ACC112 (cell line): ENCODE measurements at regions not wholly inside any gene's neighbourhood (a gene's known extent, or its start where the extent isn't known, plus 50 kb on each side); places are given as distances from the start of the nearest gene placed in this dataset.
A peak's percentile ranks its signal among the peaks of the same experiment; 100 is the strongest.

ENCODE experiments used
- H2AFZ ChIP-seq: fragments of 200-600 bp; sonication (generic); one replicate; pipeline ENCODE4 v1.6.0; 2017; ENCODE audit warnings: antibody characterized with exemption, low read length; ENCODE audit not compliant: unreplicated experiment
- H3K27ac ChIP-seq: fragments of 200-600 bp; sonication (generic); 2 replicates; pipeline ENCODE4 v1.5.1; 2014; ENCODE audit warnings: low read depth, mild to moderate bottlenecking, antibody characterized with exemption, low read length, moderate library complexity
- H3K27me3 ChIP-seq: fragments of 200-600 bp; sonication (generic); 2 replicates; pipeline ENCODE4 v1.6.1; 2014; ENCODE audit warnings: mild to moderate bottlenecking, antibody characterized with exemption, low read length, moderate library complexity, mixed read lengths; ENCODE audit not compliant: insufficient read depth
- H3K36me3 ChIP-seq: fragments of 200-600 bp; sonication (generic); 2 replicates; pipeline ENCODE4 v1.6.1; 2016; ENCODE audit warnings: mild to moderate bottlenecking, antibody characterized with exemption, low read length, moderate library complexity, mixed read lengths; ENCODE audit not compliant: insufficient read depth
- H3K4me1 ChIP-seq: fragments of 200-600 bp; sonication (generic); one replicate; pipeline ENCODE4 v1.6.1; 2016; ENCODE audit warnings: low read length, mixed read lengths; ENCODE audit not compliant: insufficient read depth, unreplicated experiment, control insufficient read depth
- H3K4me3 ChIP-seq: fragments of 200-600 bp; sonication (generic); 2 replicates; pipeline ENCODE4 v1.5.1; 2014; ENCODE audit warnings: mild to moderate bottlenecking, low read depth, low read length
- H3K79me2 ChIP-seq: fragments of 200-600 bp; sonication (generic); one replicate; pipeline ENCODE4 v1.6.0; 2016; ENCODE audit warnings: low read length; ENCODE audit not compliant: control insufficient read depth, unreplicated experiment, insufficient read depth

- Histone ChIP-seq H3K4me3 (peak overlapping the region; percentile 52), H3K27ac (peak overlapping the region; percentile 51), H3K27me3 (no peaks in the 10 kb centered on the region), H3K36me3 (no peaks in the 10 kb centered on the region), H3K4me1 (peaks cover 13% of the 10 kb centered on the region), H2AFZ (peak overlapping the region; percentile 55), H3K79me2 (no peaks in the 10 kb centered on the region)
These were observed 1183.7 kb upstream of the TMEM132C start for GRCh38 chr12:127083008-127083949.

GRCh38 chr12:127101076-127101475, 1165.9 kb upstream of the TMEM132C start:
- H3K79me2 ChIP-seq, result no peaks in the 10 kb centered on the region
- no peak overlapping the region for H3K27ac ChIP-seq
- no peak overlapping the region for H3K4me3 ChIP-seq
- no peaks in the 10 kb centered on the region for H3K27me3 ChIP-seq
- H2AFZ ChIP-seq, result no peak overlapping the region
- H3K4me1 ChIP-seq, result no peaks in the 10 kb centered on the region
- H3K36me3 ChIP-seq, result no peaks in the 10 kb centered on the region

DNA sequence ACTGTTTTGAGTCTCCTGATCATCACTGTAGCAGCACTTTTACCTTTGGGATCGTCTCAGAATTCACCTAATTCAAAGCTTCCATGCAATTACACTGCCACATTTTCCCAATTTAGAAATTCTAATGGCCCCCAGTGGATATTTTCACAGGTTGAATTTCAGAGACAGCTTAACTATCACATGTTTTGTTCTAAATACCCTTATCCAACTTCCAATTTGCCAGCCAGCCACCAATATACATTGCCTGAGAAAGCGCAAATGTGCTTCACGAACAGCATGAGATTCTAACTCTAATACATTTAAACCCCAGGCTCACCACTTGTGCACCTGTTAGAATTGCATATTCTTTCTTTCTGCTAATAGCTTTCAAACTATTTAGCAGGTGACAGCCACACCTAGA, 1160.9 kb upstream of the TMEM132C start:
- H3K27me3 ChIP-seq, result no peaks in the 10 kb centered on the region
- H3K4me3 ChIP-seq, result no peak overlapping the region
- no peak overlapping the region for H2AFZ ChIP-seq
- no peak overlapping the region for H3K27ac ChIP-seq
- no peaks in the 10 kb centered on the region for H3K79me2 ChIP-seq
- H3K36me3 ChIP-seq, result no peaks in the 10 kb centered on the region
- peaks cover 11% of the 10 kb centered on the region for H3K4me1 ChIP-seq

- no peaks in the 10 kb centered on the region for H3K27me3 ChIP-seq
- H3K4me1 ChIP-seq, result peaks cover 11% of the 10 kb centered on the region
- no peak overlapping the region for H3K27ac ChIP-seq
- H3K79me2 ChIP-seq, result no peaks in the 10 kb centered on the region
- H3K36me3 ChIP-seq, result no peaks in the 10 kb centered on the region
- no peak overlapping the region for H2AFZ ChIP-seq
- H3K4me3 ChIP-seq, result no peak overlapping the region
These were observed 1160.3 kb upstream of the TMEM132C start for GRCh38 chr12:127106697-127107096.

DNA sequence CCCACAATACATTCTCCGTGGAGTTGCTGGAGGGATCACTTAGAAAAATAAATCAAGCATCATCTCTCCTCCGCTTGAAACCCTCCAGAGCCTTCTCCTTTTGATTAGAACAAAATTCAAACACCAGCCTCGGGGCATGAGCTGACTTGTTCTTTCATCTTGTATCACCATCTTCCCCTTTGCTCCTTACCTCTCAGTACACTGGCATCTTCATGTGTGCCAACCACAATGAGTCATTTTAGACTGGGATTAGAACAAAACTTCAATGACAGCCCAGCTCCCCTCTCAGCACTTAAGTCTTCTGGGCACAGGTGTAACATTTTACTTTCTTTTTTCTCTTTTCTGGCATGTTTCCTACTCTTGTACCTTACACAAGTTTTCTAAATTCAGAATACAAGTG, 1159.2 kb upstream of the TMEM132C start:
- Histone ChIP-seq H3K4me3 (no peak overlapping the region), H3K4me1 (peaks cover 11% of the 10 kb centered on the region), H3K27ac (no peak overlapping the region), H3K79me2 (no peaks in the 10 kb centered on the region), H2AFZ (no peak overlapping the region), H3K27me3 (no peaks in the 10 kb centered on the region), H3K36me3 (no peaks in the 10 kb centered on the region)

DNA sequence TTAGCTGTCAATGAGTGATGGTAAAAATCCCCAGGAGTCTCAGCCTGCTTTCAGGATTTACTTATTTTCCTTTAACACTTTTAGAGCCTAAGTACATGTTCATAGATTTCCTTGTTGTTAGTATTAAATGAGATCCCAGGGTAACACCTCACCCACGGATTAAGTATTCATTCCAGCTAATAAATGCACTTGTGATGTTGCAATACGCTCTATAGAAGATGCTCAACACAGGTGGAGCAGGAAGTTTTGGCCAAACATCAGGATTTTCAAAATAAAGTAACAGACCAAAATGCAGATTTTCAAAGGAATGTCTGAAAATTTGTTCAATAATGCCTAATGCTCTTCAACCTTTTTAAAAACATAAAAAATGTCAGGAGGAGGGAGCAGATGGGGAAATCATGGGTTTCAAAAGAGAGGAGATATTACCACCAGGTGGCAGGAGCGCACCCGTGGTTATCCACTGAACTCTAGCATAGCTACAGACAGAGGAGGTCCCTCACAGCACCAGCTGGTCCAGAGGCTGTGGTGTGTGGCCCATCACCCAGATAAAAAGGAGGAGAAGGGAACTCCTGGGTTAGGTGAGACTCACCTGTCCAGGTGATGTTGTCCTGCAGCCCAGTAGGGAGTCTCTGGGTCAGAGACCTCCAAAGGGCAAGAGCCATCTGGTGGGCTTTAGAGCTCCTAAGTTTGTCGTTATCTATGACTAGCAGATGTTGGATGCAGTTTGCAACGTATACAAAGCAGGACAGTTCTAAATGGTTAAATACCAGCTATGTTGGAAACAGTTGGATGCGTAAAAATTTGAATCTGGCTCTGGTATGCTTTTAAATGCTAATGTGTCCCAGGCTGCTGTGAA, 1158.4 kb upstream of the TMEM132C start:
- H3K27ac ChIP-seq, result no peak overlapping the region
- H3K79me2 ChIP-seq, result no peaks in the 10 kb centered on the region
- H3K4me3 ChIP-seq, result no peak overlapping the region
- no peaks in the 10 kb centered on the region for H3K36me3 ChIP-seq
- H2AFZ ChIP-seq, result no peak overlapping the region
- H3K4me1 ChIP-seq, result peaks cover 11% of the 10 kb centered on the region
- no peaks in the 10 kb centered on the region for H3K27me3 ChIP-seq

- H3K27ac ChIP-seq, result no peak overlapping the region
- peaks cover 8% of the 10 kb centered on the region for H3K4me1 ChIP-seq
- no peaks in the 10 kb centered on the region for H3K79me2 ChIP-seq
These were observed 1153.0 kb upstream of the TMEM132C start for GRCh38 chr12:127113945-127114344.

GRCh38 chr12:127115468-127116035, 1151.4 kb upstream of the TMEM132C start:
- Histone ChIP-seq H3K79me2 (no peaks in the 10 kb centered on the region), H3K27me3 (no peaks in the 10 kb centered on the region), H3K36me3 (no peaks in the 10 kb centered on the region), H2AFZ (no peak overlapping the region), H3K27ac (no peak overlapping the region), H3K4me1 (peaks cover 8% of the 10 kb centered on the region), H3K4me3 (no peak overlapping the region)

More at GRCh38 chr12:127113945-127114344, 1153.0 kb upstream of the TMEM132C start:
- no peak overlapping the region for H2AFZ ChIP-seq
- no peak overlapping the region for H3K4me3 ChIP-seq
- no peaks in the 10 kb centered on the region for H3K36me3 ChIP-seq
- no peaks in the 10 kb centered on the region for H3K27me3 ChIP-seq

DNA sequence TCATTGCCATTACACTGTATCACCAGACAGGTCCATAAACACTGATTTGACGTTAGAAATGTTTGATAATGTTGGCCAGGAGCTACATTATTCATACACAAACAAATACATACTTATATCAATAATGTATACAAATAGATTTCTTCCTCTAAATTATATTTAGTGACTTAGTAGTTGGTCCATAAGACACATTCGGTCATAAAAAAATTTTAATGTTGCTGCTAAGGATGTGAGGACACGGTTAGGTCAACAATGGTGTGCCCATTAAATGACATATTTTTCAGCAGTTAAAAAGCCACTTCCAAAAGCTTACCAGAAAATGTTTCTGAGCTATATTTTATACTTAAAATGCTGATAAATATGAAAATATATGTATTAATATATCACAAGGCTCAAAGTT, 1148.7 kb upstream of the TMEM132C start:
- H3K4me3 ChIP-seq, result no peak overlapping the region
- H2AFZ ChIP-seq, result no peak overlapping the region
- no peaks in the 10 kb centered on the region for H3K79me2 ChIP-seq
- H3K4me1 ChIP-seq, result peaks cover 8% of the 10 kb centered on the region
- H3K27ac ChIP-seq, result no peak overlapping the region
- H3K27me3 ChIP-seq, result no peaks in the 10 kb centered on the region
- H3K36me3 ChIP-seq, result no peaks in the 10 kb centered on the region

GRCh38 chr12:127119600-127120140, 1147.3 kb upstream of the TMEM132C start:
- H3K27ac ChIP-seq, result no peak overlapping the region
- H3K4me3 ChIP-seq, result no peak overlapping the region
- no peaks in the 10 kb centered on the region for H3K36me3 ChIP-seq
- peaks cover 8% of the 10 kb centered on the region for H3K4me1 ChIP-seq
- H2AFZ ChIP-seq, result no peak overlapping the region
- H3K79me2 ChIP-seq, result no peaks in the 10 kb centered on the region
- no peaks in the 10 kb centered on the region for H3K27me3 ChIP-seq
